ENCODE measurements at regions not wholly inside any gene's neighbourhood (a gene's known extent, or its start where the extent isn't known, plus 50 kb on each side); places are given as distances from the start of the nearest gene placed in this dataset.
"Not testable (repeated sequence)": the region's sequence is repeated elsewhere in the genome, so short reads cannot be mapped to it uniquely, and the experiment has no call there.

GRCh38 chr17:30578015-30578717, 101.0 kb downstream of the GOSR1 start:
- not testable (repeated sequence) for DNase-seq

Measured in activated CD4-positive, alpha-beta T cell treated with anti-CD3 and anti-CD28 coated beads, Interleukin-2, amount 50 U/mL, for 16 hours (primary cell).